H1 (cell line): ENCODE measurements at regions not wholly inside any gene's neighbourhood (a gene's known extent, or its start where the extent isn't known, plus 50 kb on each side); places are given as distances from the start of the nearest gene placed in this dataset.

ENCODE experiments used
- CTCF ChIA-PET: fragments of 300-600 bp; sonication (Branson Sonifier 250); formaldehyde crosslinking; loops from one replicate; lab custom pipeline; 2021; ENCODE audit not compliant: partially characterized antibody; lab: Charles Lee
- POLR2A ChIA-PET: fragments of 300-600 bp; sonication (Branson Sonifier 250); formaldehyde crosslinking; loops from one replicate; lab custom pipeline; 2021; ENCODE audit warnings: inconsistent platforms; ENCODE audit not compliant: partially characterized antibody; lab: Charles Lee
- DNase-seq, 2 experiments: peaks; one replicate each; pipeline versions ENCODE4 v3.0.0 to v3.0.0-alpha.2; 2010 to 2022; ENCODE audit warnings: low spot score in 2 of 2, low read depth in 1 of 2, mixed read lengths in 1 of 2
- FAIRE-seq: peaks from 2 replicates; lab custom pipeline; 2011; peaks lifted over from hg19 to GRCh38; lab: Jason Lieb, UNC
- H2AFZ ChIP-seq: 2 replicates; pipeline ENCODE4 v1.8.1; 2012; ENCODE audit warnings: low read length, inconsistent platforms
- H2AK5ac ChIP-seq: 2 replicates; pipeline ENCODE4 v1.6.1; 2013; ENCODE audit warnings: low read depth, low read length
- H2BK120ac ChIP-seq: replicated peaks from 2 replicates; pipeline ENCODE3; 2013; ENCODE audit warnings: low read depth, low read length, inconsistent platforms
- H2BK12ac ChIP-seq: 2 replicates; pipeline ENCODE4 v1.6.1; 2013; ENCODE audit warnings: low read depth, low read length
- H2BK15ac ChIP-seq: 2 replicates; pipeline ENCODE4 v1.6.1; 2013; ENCODE audit warnings: low read length
- H2BK20ac ChIP-seq: 2 replicates; pipeline ENCODE4 v1.6.1; 2013; ENCODE audit warnings: low read length
- H2BK5ac ChIP-seq: 2 replicates; pipeline ENCODE4 v1.6.1; 2013; ENCODE audit warnings: low read depth, low read length
- H3K14ac ChIP-seq: 2 replicates; pipeline ENCODE4 v1.6.1; 2013; ENCODE audit warnings: inconsistent platforms; ENCODE audit not compliant: insufficient read length
- H3K18ac ChIP-seq: 2 replicates; pipeline ENCODE4 v1.6.1; 2013; ENCODE audit warnings: low read length; ENCODE audit errors: extremely low read depth
- H3K23ac ChIP-seq: 2 replicates; pipeline ENCODE4 v1.6.1; 2013; ENCODE audit warnings: inconsistent platforms; ENCODE audit not compliant: insufficient read length
- H3K23me2 ChIP-seq: 2 replicates; pipeline ENCODE4 v1.6.1; 2013; ENCODE audit warnings: low read depth, low read length
- H3K27ac ChIP-seq: 2 replicates; pipeline ENCODE4 v1.6.1; 2011; ENCODE audit warnings: low read depth, low read length, inconsistent platforms
- H3K27me3 ChIP-seq, 4 experiments: replicated peaks in 1 of 4; 1 replicate in 1 of 4; 2 replicates in 3 of 4; pipeline versions ENCODE4 v1.6.1 to v1.8.1; 2011 to 2013; ENCODE audit warnings: low read length in 3 of 4, mild to moderate bottlenecking in 3 of 4, inconsistent platforms in 2 of 4, mixed read lengths in 2 of 4, moderate library complexity in 1 of 4; ENCODE audit not compliant: control insufficient read depth in 3 of 4, insufficient read depth in 3 of 4; ENCODE audit errors: extremely low read depth in 1 of 4
- H3K36me3 ChIP-seq, 4 experiments: 2 replicates each; pipeline versions ENCODE4 v1.6.1 to v1.8.1; 2011 to 2013; ENCODE audit warnings: mild to moderate bottlenecking in 4 of 4, low read length in 3 of 4, moderate library complexity in 2 of 4, control low read depth in 1 of 4, inconsistent platforms in 1 of 4; ENCODE audit not compliant: insufficient read depth in 4 of 4, control insufficient read depth in 2 of 4
- H3K4ac ChIP-seq: replicated peaks from 2 replicates; pipeline ENCODE3; 2013; ENCODE audit warnings: low read length, low read depth, mixed read lengths, inconsistent platforms; ENCODE audit not compliant: insufficient read length
- H3K4me1 ChIP-seq, 4 experiments: replicated peaks in 1 of 4; 1 replicate in 1 of 4; 2 replicates in 3 of 4; pipeline versions ENCODE4 v1.6.1 to v1.8.1; 2011 to 2013; ENCODE audit warnings: low read length in 3 of 4, inconsistent platforms in 2 of 4, mixed read lengths in 1 of 4; ENCODE audit not compliant: insufficient read depth in 4 of 4, control insufficient read depth in 3 of 4
- H3K4me2 ChIP-seq, 2 experiments: 2 replicates each; pipeline versions ENCODE4 v1.6.1 to v1.8.1; 2011 to 2013; ENCODE audit warnings: low read depth in 2 of 2, low read length in 2 of 2, control low read depth in 1 of 2, inconsistent platforms in 1 of 2, mild to moderate bottlenecking in 1 of 2; ENCODE audit not compliant: insufficient read depth in 1 of 2
- H3K4me3 ChIP-seq, 4 experiments: fragments of 200-600, 300-600 bp in 1 of 4; sonication (generic), shearing (Covaris generic), sonication (Bioruptor Twin) in 1 of 4; 2 replicates each; pipeline versions ENCODE4 v1.5.1 to v1.8.1; 2011 to 2016; ENCODE audit warnings: low read length in 4 of 4, low read depth in 3 of 4, control low read depth in 2 of 4, inconsistent platforms in 2 of 4, mild to moderate bottlenecking in 2 of 4, mixed read lengths in 1 of 4, moderate library complexity in 1 of 4; ENCODE audit not compliant: insufficient read depth in 2 of 4; ENCODE audit errors: extremely low read depth in 1 of 4
- H3K56ac ChIP-seq: replicated peaks from 2 replicates; pipeline ENCODE3; 2013; ENCODE audit warnings: low read depth, mild to moderate bottlenecking, mixed read lengths, low read length, inconsistent platforms; ENCODE audit not compliant: insufficient read length
- H3K79me1 ChIP-seq: 2 replicates; pipeline ENCODE4 v1.6.1; 2013; ENCODE audit warnings: low read depth, low read length, control low read depth
- H3K79me2 ChIP-seq, 2 experiments: 2 replicates each; pipeline versions ENCODE4 v1.6.1 to v1.8.1; 2012 to 2013; ENCODE audit warnings: low read length in 2 of 2, mild to moderate bottlenecking in 2 of 2, inconsistent platforms in 1 of 2; ENCODE audit not compliant: insufficient read depth in 2 of 2, control insufficient read depth in 1 of 2
- H3K9ac ChIP-seq, 4 experiments: replicated peaks in 1 of 4; 1 replicate in 1 of 4; 2 replicates in 3 of 4; pipeline versions ENCODE4 v1.6.1 to v1.8.1; 2011 to 2013; ENCODE audit warnings: low read depth in 3 of 4, low read length in 3 of 4, control low read depth in 2 of 4, mild to moderate bottlenecking in 2 of 4, moderate library complexity in 2 of 4, inconsistent platforms in 1 of 4; ENCODE audit errors: extremely low read depth in 1 of 4
- H3K9me3 ChIP-seq, 2 experiments: 2 replicates each; pipeline versions ENCODE4 v1.6.1 to v1.8.1; 2012 to 2013; ENCODE audit warnings: mild to moderate bottlenecking in 2 of 2, moderate library complexity in 2 of 2, control low read depth in 1 of 2, inconsistent platforms in 1 of 2, low read depth in 1 of 2, low read length in 1 of 2, mixed read lengths in 1 of 2; ENCODE audit not compliant: insufficient read depth in 2 of 2
- H4K20me1 ChIP-seq, 2 experiments: replicated peaks in 1 of 2; 2 replicates each; pipeline versions ENCODE3 to v1.8.1; 2011 to 2013; ENCODE audit warnings: inconsistent platforms in 2 of 2, low read length in 2 of 2, mild to moderate bottlenecking in 1 of 2; ENCODE audit not compliant: insufficient read depth in 2 of 2, control insufficient read depth in 1 of 2
- H4K5ac ChIP-seq: 2 replicates; pipeline ENCODE4 v1.6.1; 2013; ENCODE audit warnings: low read length, low read depth, mixed read lengths, inconsistent platforms; ENCODE audit not compliant: insufficient read length
- H4K8ac ChIP-seq: 2 replicates; pipeline ENCODE4 v1.8.0; 2013; ENCODE audit warnings: mild to moderate bottlenecking, moderate library complexity, low read length, inconsistent platforms; ENCODE audit not compliant: insufficient read depth; ENCODE audit errors: extremely low read depth
- H4K91ac ChIP-seq: replicated peaks from 2 replicates; pipeline ENCODE3; 2013; ENCODE audit warnings: low read length, mixed read lengths, inconsistent platforms; ENCODE audit not compliant: insufficient read length
- BCL11A ChIP-seq, 2 experiments: IDR thresholded peaks; one replicate each; pipeline ENCODE4 v1.6.1; 2011; ENCODE audit warnings: low read depth in 2 of 2, low read length in 2 of 2, mild to moderate bottlenecking in 2 of 2
- BRCA1 ChIP-seq: IDR thresholded peaks from 2 replicates; pipeline ENCODE4 v1.6.1; 2012; ENCODE audit warnings: low read depth, low read length, improper control_type of control experiment
- CEBPB ChIP-seq: IDR thresholded peaks from 2 replicates; pipeline ENCODE4 v1.6.1; 2012; ENCODE audit warnings: low read depth, low read length
- CHD1 ChIP-seq: IDR thresholded peaks from 2 replicates; pipeline ENCODE4 v1.6.1; 2012; ENCODE audit warnings: low read depth, low read length, improper control_type of control experiment
- EP300 ChIP-seq, 2 experiments: IDR thresholded peaks; 1 replicate in 1 of 2; 2 replicates in 1 of 2; pipeline ENCODE4 v1.6.1; 2011 to 2012; ENCODE audit warnings: low read depth in 2 of 2, low read length in 2 of 2, mild to moderate bottlenecking in 2 of 2, borderline replicate concordance in 1 of 2, inconsistent platforms in 1 of 2, moderate library complexity in 1 of 2
- GABPA ChIP-seq: IDR thresholded peaks from 2 replicates; pipeline ENCODE4 v1.6.1; 2011; ENCODE audit warnings: mild to moderate bottlenecking, low read length, moderate library complexity, borderline replicate concordance; ENCODE audit not compliant: insufficient read depth
- NANOG ChIP-seq: IDR thresholded peaks from 2 replicates; pipeline ENCODE4 v1.6.1; 2011; ENCODE audit warnings: low read length, low read depth, mild to moderate bottlenecking, inconsistent platforms; ENCODE audit not compliant: insufficient read depth, poor library complexity, severe bottlenecking
- NRF1 ChIP-seq: IDR thresholded peaks from 2 replicates; pipeline ENCODE4 v1.6.1; 2011; ENCODE audit warnings: mild to moderate bottlenecking, low read depth, low read length, improper control_type of control experiment
- POLR2A ChIP-seq, 2 experiments: IDR thresholded peaks; 1 replicate in 1 of 2; 2 replicates in 1 of 2; pipeline ENCODE4 v1.6.1; 2011; ENCODE audit warnings: low read depth in 2 of 2, low read length in 2 of 2, mild to moderate bottlenecking in 2 of 2; ENCODE audit errors: control extremely low read depth in 1 of 2
- RAD21 ChIP-seq, 2 experiments: IDR thresholded peaks in 1 of 2; conservative IDR thresholded peaks in 1 of 2; 2 replicates each; pipeline ENCODE4 v1.6.1; 2011; ENCODE audit warnings: low read depth in 2 of 2, low read length in 2 of 2, improper control_type of control experiment in 1 of 2, inconsistent platforms in 1 of 2, mild to moderate bottlenecking in 1 of 2, moderate library complexity in 1 of 2
- RFX5 ChIP-seq: IDR thresholded peaks from 2 replicates; pipeline ENCODE4 v1.6.1; 2011; ENCODE audit warnings: low read depth, low read length, improper control_type of control experiment, borderline replicate concordance
- WGBS, 2 experiments: shearing (Covaris generic) in 1 of 2; methylation state at CpG; one replicate each; pipeline versions ENCODE4 v1.1.6 to v1.1.7; 2013 to 2015; ENCODE audit warnings: low lambda C conversion rate in 2 of 2, mixed read lengths in 2 of 2, inconsistent platforms in 1 of 2, low coverage in 1 of 2, missing lambda C conversion rate in 1 of 2; ENCODE audit not compliant: insufficient replicate concordance in 2 of 2, insufficient coverage in 1 of 2, insufficient read length in 1 of 2; ENCODE audit errors: extremely low coverage in 1 of 2, missing lambda C conversion rate in 1 of 2; 5-methylcytosine and 5-hydroxymethylcytosine counted together
- TF ChIP-seq, protein P1 (sequence below): IDR thresholded peaks from 2 replicates; pipeline ENCODE4 v1.6.1; 2012; ENCODE audit warnings: low read length, inconsistent platforms

DNA sequence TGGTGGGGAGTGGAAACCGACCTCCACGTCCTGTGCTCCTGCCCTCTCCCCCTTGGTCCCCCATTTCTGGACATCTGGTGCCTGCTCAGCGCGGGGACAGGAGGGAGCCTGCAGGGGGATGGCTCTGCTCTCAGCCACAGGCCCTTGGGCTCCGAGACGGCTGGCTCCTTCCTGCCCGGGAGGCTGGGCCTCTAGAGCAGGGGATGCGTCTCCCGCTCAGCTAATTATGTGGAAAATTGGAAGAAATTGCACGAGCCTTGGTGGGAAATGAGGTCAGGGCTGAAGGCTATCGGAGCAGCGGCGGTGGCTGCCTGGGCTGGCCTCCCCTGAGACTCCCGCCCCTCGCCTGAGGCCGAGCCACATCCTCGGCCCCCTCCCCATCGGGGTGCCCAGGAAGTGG, 154.6 kb upstream of the CIBAR2 start:
- no peak overlapping the region for H3K9ac ChIP-seq
- 78% methylated on average over 7 of the region's 18 CpGs; no CpG with 5 or more reads in 1 of the 2 experiments for WGBS, 2 experiments
- no peak overlapping the region for H3K4ac ChIP-seq
- H2BK120ac ChIP-seq, result no peak overlapping the region
- no peak overlapping the region for H2AK5ac ChIP-seq
- peaks cover 0 to 3% (median 0%) of the 10 kb centered on the region in 4 experiments; a peak in 2 of 7 replicates for H3K27me3 ChIP-seq
- ChIA-PET CTCF (interaction anchor here (0.9 to 6.8 kb wide), 17 partner anchors 9 to 153 kb away, joined by 3 to 46 read pairs (median 5); no protein-coding TSS in a partner anchor), POLR2A (no interaction called here)
- H4K5ac ChIP-seq, result no peak overlapping the region
- no peak overlapping the region for H2BK20ac ChIP-seq
- no peak overlapping the region for H2BK12ac ChIP-seq
- DNase-seq (no peak), FAIRE-seq (no peak)
- no peak overlapping the region for H3K23ac ChIP-seq
- no peak overlapping the region for H3K56ac ChIP-seq
- no peak overlapping the region for H3K18ac ChIP-seq
- H2AFZ ChIP-seq, result no peak overlapping the region
- no peak overlapping the region; the same call in 1 of the 2 replicates for H4K8ac ChIP-seq
- H3K4me2 ChIP-seq, result no peak overlapping the region
- H3K79me2 ChIP-seq, result no peaks in the 10 kb centered on the region
- H3K23me2 ChIP-seq, result no peaks in the 10 kb centered on the region
- H3K14ac ChIP-seq, result no peak overlapping the region
- H3K79me1 ChIP-seq, result no peaks in the 10 kb centered on the region; the same call in 1 of the 2 replicates
- H2BK5ac ChIP-seq, result no peak overlapping the region
- H4K91ac ChIP-seq, result no peak overlapping the region
- H2BK15ac ChIP-seq, result no peak overlapping the region
- H3K4me3 ChIP-seq, result no peak overlapping the region
- peaks cover 0 to 8% of the 10 kb centered on the region in 2 experiments for H4K20me1 ChIP-seq
- H3K36me3 ChIP-seq, result no peaks in the 10 kb centered on the region
- H3K27ac ChIP-seq, result no peak overlapping the region
- H3K9me3 ChIP-seq, result no peaks in the 10 kb centered on the region
- peaks cover 0 to 3% (median 0%) of the 10 kb centered on the region in 4 experiments; a peak in 3 of 7 replicates for H3K4me1 ChIP-seq
- no peak for TF ChIP-seq POLR2A (IDR thresholded peaks at IDR 0.05; ENCODE audit: control extremely low read depth in 1 of 2, low read depth in 2 of 2, low read length in 2 of 2)
- TF ChIP-seq, protein P1, sequence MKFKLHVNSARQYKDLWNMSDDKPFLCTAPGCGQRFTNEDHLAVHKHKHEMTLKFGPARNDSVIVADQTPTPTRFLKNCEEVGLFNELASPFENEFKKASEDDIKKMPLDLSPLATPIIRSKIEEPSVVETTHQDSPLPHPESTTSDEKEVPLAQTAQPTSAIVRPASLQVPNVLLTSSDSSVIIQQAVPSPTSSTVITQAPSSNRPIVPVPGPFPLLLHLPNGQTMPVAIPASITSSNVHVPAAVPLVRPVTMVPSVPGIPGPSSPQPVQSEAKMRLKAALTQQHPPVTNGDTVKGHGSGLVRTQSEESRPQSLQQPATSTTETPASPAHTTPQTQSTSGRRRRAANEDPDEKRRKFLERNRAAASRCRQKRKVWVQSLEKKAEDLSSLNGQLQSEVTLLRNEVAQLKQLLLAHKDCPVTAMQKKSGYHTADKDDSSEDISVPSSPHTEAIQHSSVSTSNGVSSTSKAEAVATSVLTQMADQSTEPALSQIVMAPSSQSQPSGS, result no peak
- TF ChIP-seq CEBPB, result no peak
- TF ChIP-seq GABPA, result no peak
- no peak for TF ChIP-seq BRCA1
- TF ChIP-seq CHD1, result no peak
- TF ChIP-seq BCL11A (IDR thresholded peaks at IDR 0.05; ENCODE audit: low read depth in 2 of 2, low read length in 2 of 2), result no peak
- no peak for TF ChIP-seq RFX5
- TF ChIP-seq EP300 (IDR thresholded peaks at IDR 0.05; ENCODE audit: borderline replicate concordance in 1 of 2, low read depth in 2 of 2, low read length in 2 of 2), result no peak
- TF ChIP-seq NRF1, result no peak
- no peak for TF ChIP-seq NANOG
- TF ChIP-seq RAD21 (IDR thresholded peaks at IDR 0.05 in 1 of 2, conservative IDR thresholded peaks at IDR 0.05 in 1 of 2; ENCODE audit: low read depth in 2 of 2, low read length in 2 of 2), result no peak
